ENCODE measurements at regions not wholly inside any gene's neighbourhood (a gene's known extent, or its start where the extent isn't known, plus 50 kb on each side); places are given as distances from the start of the nearest gene placed in this dataset.

GRCh38 chr1:19010995-19011844 is 54.7 kb upstream of the IFFO2 start (continued):
- TF ChIP-seq HNRNPK (IDR thresholded peaks at IDR 0.05; ENCODE audit: low read depth, low read length, poor library complexity, severe bottlenecking) (no peak), RCOR2 (CRISPR knock-in tag; IDR thresholded peaks at IDR 0.05) (peak; percentile 30; the same call in 1 of the 2 replicates), ZSCAN30 (CRISPR knock-in tag; IDR thresholded peaks at IDR 0.05) (no peak), TEAD2 (CRISPR knock-in tag; IDR thresholded peaks at IDR 0.05) (no peak), KMT2B (CRISPR knock-in tag; IDR thresholded peaks at IDR 0.05) (no peak), SNAPC2 (CRISPR knock-in tag; IDR thresholded peaks at IDR 0.05) (no peak), ZSCAN29 (CRISPR knock-in tag; conservative IDR thresholded peaks at IDR 0.05) (0 out of 2 replicates have a peak, but pooled peaks have one; percentile 26), ZNF782 (CRISPR knock-in tag; IDR thresholded peaks at IDR 0.05; ENCODE audit: borderline replicate concordance) (no peak), ARNTL (CRISPR knock-in tag; IDR thresholded peaks at IDR 0.05) (no peak), ZNF616 (CRISPR knock-in tag; IDR thresholded peaks at IDR 0.05; ENCODE audit: low read depth) (no peak), ARID2 (CRISPR knock-in tag; IDR thresholded peaks at IDR 0.05; ENCODE audit: borderline replicate concordance) (no peak), ZNF564 (CRISPR knock-in tag; IDR thresholded peaks at IDR 0.05) (no peak), SAP130 (CRISPR knock-in tag; IDR thresholded peaks at IDR 0.05; ENCODE audit: low read depth) (peak; percentile 61; the same call in 1 of the 2 replicates), THAP11 (CRISPR knock-in tag; IDR thresholded peaks at IDR 0.05) (no peak), TFDP1 (CRISPR knock-in tag; IDR thresholded peaks at IDR 0.05; ENCODE audit: borderline replicate concordance) (peak; percentile 36; the same call in 1 of the 2 replicates), YEATS2 (CRISPR knock-in tag; IDR thresholded peaks at IDR 0.05; ENCODE audit: borderline replicate concordance) (peak; percentile 37; the same call in 1 of the 2 replicates), ZNF552 (CRISPR knock-in tag; IDR thresholded peaks at IDR 0.05; ENCODE audit: borderline replicate concordance) (no peak), SAFB2 (CRISPR knock-in tag; IDR thresholded peaks at IDR 0.05; ENCODE audit: borderline replicate concordance, low read depth) (no peak), KLF16 (CRISPR knock-in tag; IDR thresholded peaks at IDR 0.05) (peak in 1 of 2 experiments; percentile 40; a peak in 1 of 4 replicates), TRIM22 (IDR thresholded peaks at IDR 0.05) (no peak), ZBTB43 (CRISPR knock-in tag; conservative IDR thresholded peaks at IDR 0.05) (no peak), HOXA3 (CRISPR knock-in tag; IDR thresholded peaks at IDR 0.05) (peak; percentile 82), CCAR2 (optimal IDR thresholded peaks at IDR 0.05; ENCODE audit: low read depth, low read length) (no peak), ZNF260 (CRISPR knock-in tag; IDR thresholded peaks at IDR 0.05; ENCODE audit: borderline replicate concordance, low read depth) (no peak), ZSCAN12 (CRISPR knock-in tag; IDR thresholded peaks at IDR 0.05) (no peak), TERF1 (CRISPR knock-in tag; IDR thresholded peaks at IDR 0.05) (no peak)

Measured in HepG2 (cell line).